ENCODE measurements at regions not wholly inside any gene's neighbourhood (a gene's known extent, or its start where the extent isn't known, plus 50 kb on each side); places are given as distances from the start of the nearest gene placed in this dataset.

GRCh38 chr3:177613901-177614300, 416.6 kb upstream of the TBL1XR1 start:
- TF ChIP-seq TP53 (CRISPR knock-in tag; IDR thresholded peaks at IDR 0.05) (no peak), CTCF (IDR thresholded peaks at IDR 0.05) (no peak), NR1H2 (CRISPR knock-in tag; IDR thresholded peaks at IDR 0.05) (no peak), NR3C1 (CRISPR knock-in tag; conservative IDR thresholded peaks at IDR 0.05; ENCODE audit: low read depth) (no peak), ZNF512 (CRISPR knock-in tag; IDR thresholded peaks at IDR 0.05; ENCODE audit: borderline replicate concordance) (no peak), TCF7 (CRISPR knock-in tag; IDR thresholded peaks at IDR 0.05; ENCODE audit: low read depth) (no peak), ESRRA (CRISPR knock-in tag; IDR thresholded peaks at IDR 0.05; ENCODE audit: borderline replicate concordance) (no peak), RORB (CRISPR knock-in tag; IDR thresholded peaks at IDR 0.05) (no peak), STAT6 (CRISPR knock-in tag; conservative IDR thresholded peaks at IDR 0.05; ENCODE audit: low read depth) (no peak), PRDM15 (CRISPR knock-in tag; IDR thresholded peaks at IDR 0.05) (no peak), ZBTB43 (CRISPR knock-in tag; IDR thresholded peaks at IDR 0.05) (no peak)
